ENCODE measurements at regions not wholly inside any gene's neighbourhood (a gene's known extent, or its start where the extent isn't known, plus 50 kb on each side); places are given as distances from the start of the nearest gene placed in this dataset.

GRCh38 chr18:10033016-10033399, 119.2 kb downstream of the VAPA start:
- DNase-seq: no peak

DNA sequence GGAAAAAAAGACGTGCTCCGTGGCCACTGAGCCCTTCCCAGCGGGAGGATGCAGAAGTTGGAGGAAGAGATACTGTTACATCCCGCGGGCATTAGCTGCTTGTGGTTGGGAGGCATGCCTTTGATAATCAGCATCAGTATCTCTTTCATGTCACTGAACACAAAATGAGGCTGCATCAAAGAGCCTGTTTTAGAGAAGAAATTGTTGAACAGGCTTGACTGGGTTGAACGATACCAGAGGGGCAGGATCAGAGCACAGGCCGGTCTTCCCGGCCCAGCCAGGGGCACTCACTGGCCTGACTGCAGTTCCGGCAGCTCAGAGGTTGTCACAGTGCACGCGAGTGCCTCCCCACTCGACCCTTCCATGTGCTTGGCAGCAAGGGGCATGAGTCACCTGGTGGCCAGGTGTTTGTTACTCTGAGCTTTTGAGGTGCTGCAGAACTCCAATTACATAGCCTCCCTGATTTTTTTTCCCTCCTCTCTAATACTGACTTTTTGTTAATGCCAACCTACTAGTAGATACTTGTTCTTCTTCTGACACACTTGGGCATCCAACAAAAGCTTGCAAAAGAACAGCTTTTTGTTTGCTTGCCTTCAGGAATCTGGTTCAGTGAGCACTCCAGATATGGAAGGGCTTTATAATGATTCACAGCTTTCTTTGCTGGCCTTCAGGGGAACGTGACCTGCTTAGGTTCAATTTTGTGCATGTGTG, 121.6 kb downstream of the VAPA start:
- DNase-seq: peak in 1 of 2 experiments; percentile 36

GRCh38 chr18:10036479-10036878, 122.7 kb downstream of the VAPA start:
- no peak for DNase-seq

DNA sequence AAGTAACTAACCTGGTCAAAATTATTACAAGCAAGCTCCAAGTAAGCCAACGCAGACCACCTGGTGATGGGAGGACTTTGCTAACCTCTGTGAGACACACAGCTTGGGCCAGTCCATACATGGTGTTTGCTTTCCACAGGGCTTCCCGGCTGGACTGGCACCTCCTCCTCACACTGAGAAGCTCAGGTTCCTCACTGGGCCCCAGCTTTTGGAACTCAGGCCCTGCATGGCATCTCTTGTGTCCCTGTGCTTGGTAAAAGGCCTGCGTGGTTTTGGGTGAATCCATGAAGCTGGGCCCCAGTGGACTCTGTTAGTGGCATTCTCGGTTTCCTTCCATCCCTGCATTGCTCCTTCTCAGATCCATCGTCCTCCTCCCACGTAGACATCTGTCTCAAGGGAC, 123.4 kb downstream of the VAPA start:
- no peak for DNase-seq

DNA sequence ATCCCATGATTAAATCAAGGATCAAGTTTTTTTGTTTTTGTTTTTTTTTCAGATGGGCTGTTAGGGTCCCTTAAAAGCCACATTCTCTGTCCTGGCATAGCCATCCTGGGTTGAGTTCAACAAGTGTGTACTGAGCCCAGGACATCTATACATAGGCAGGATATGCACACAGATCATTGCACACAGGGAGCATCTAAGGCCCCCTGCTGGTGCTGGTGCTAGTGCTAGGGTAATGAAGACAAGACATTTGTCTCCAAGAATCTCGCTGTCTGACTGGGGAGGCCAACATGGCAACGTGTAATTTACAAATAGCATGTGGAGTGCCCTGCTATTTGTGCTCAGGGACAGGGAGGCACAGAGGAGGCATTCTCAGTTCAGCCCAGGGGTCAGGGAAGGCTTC, 124.5 kb downstream of the VAPA start:
- no peak for DNase-seq

DNA sequence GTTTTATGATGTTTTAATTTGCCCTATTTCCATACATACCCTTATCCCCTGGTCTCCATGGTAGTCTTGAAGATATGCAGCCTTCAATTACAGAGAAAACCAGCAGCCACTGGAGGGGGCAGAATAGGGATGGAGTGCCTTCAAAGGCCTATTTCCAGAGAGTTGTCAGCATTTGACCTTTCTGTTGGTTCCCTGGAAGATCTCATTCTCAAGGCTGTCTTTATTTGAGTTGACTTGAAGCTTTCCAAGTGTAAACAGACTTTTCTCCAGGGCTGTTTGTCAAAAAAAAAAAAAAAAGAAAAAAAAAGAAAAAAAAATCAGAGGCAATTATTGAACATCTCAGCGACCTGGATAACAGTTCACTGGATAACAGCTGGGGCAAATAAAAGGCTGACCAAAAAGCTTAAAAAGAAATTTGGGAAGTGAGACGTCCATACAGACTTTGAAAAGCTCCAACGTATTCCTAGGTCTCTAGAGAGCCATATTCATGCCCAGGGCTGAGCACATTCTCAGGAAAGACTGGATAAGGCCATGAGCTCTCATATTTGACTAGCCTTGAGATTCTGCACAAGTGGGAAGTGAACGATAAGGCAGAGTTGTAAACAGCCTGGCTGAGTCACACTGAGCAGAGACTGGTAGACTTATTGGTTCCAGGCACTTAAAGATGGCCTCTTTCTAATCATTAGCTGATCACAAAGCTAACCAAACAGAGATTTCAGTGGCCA, 126.6 kb downstream of the VAPA start:
- no peak for DNase-seq

DNA sequence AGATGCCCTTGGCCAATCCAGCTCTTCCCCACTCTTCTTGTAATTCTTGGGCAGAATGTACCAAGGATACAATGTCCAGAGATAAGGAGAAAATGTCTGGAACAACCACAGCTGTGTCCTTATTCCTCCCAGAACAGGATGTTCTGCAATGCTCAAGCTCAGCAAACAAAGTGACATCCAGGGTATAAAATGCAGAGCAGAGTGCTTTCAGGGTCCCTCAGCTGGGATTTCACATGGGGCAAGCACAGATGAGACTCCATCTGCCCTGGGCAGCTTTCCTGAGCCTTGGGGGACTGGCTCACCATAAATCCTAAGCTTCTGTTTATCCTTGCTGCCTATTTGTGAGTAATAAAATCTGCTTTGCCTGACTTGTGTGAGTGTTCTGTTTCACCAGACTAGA, 127.4 kb downstream of the VAPA start:
- peak in 1 of 2 experiments; percentile 35 for DNase-seq

- DNase-seq: no peak
Observed at GRCh38 chr18:10042492-10042891, 128.7 kb downstream of the VAPA start.

GRCh38 chr18:10044054-10044453, 130.2 kb downstream of the VAPA start:
- no peak for DNase-seq

- no peak for DNase-seq
Observed at GRCh38 chr18:10045296-10045891, 131.6 kb downstream of the VAPA start.

DNA sequence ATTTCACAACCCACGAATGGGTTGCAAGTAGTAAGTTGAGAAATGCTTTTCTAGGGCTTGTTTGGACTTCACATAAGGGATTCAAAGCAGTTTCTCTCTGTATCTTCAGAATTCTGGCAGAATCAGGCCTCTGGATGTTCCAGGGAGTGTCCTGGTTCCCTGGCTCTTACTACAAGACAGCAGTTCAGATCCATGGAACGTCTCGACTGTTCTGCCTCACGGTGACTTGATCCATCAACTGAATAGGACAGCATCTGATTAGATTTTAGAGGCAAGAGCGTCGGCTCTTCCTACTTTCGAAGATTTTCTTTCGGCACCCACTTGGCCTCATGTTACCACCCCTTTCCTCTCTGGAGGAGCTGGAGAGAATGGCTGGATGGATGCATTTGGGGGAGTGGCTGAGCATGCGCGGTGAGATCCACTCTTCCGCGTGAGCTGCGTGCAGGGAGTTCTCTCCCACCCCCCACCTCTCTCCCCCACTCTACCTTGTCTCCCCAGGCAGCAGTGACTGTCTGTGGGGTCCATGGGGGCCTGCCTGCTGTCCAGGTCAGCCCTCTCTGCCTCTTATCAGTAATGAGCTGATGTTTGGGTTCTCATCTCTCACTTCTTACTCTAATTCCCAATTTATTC, 132.5 kb downstream of the VAPA start:
- DNase-seq: no peak

DNA sequence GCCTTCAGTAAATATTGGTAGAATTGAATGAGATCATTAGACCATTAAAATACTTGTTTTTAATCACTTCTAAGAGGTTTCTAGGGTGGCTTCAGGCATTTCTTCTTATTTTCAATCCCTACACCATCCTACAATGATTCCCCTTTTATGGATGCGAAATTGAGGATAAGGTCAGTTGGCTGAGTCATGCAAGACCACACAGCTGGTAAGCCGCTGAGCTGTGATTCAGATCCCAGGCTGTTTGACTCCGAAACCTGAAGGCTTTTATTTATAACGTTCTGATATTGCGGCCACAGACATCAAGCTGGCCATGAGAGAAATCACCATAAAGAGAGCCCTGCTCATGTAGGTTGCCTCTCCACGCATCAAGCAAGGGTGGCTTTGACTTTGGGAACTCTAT, 133.4 kb downstream of the VAPA start:
- DNase-seq: no peak

- peak in 1 of 2 experiments; percentile 37 for DNase-seq
Observed at GRCh38 chr18:10049747-10050146, 135.9 kb downstream of the VAPA start.

DNA sequence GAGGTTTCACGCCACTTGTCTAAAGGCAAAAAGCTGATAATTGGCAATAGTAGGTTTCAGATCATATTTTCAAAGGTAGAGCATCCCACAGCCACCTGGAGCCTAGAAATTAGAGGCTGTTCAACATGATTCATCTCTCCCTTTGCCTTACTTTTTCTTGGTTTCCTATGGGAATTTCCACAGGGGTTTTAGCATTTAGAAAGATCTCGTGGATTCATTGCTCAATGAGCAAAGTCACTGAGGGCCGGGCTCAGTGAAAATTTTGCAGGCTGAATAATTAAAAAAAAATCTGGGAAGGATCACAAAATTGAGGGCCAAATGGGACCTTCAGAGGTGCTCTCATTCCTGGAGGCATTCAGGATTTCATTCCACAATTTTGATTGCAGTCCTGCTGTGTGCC, 137.1 kb downstream of the VAPA start:
- DNase-seq: no peak

- peak in 1 of 2 experiments; percentile 50 for DNase-seq
Observed at GRCh38 chr18:10051877-10052631, 138.2 kb downstream of the VAPA start.

- DNase-seq: no peak
Observed at GRCh38 chr18:10052871-10053270, 139.1 kb downstream of the VAPA start.

DNA sequence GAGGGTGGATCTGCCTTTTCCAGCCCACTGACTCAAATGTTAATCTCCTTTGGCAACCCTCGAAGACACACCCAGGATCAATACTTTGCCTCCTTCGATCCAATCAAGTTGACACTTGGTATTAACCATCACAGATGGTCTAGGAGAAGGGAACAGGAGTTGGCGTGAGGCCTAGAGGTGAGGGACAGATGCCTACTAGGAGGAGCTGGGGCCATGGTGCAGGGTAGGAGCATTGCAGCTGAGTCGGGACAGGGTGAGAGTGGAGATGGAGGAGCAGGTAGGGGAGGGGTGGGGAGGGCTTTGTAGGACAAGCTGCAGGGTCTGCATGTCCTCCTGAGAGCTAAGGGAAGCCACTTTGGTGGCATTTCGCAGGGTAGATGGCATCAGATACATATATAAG, 140.0 kb downstream of the VAPA start:
- DNase-seq: peak in 1 of 2 experiments; percentile 60

DNA sequence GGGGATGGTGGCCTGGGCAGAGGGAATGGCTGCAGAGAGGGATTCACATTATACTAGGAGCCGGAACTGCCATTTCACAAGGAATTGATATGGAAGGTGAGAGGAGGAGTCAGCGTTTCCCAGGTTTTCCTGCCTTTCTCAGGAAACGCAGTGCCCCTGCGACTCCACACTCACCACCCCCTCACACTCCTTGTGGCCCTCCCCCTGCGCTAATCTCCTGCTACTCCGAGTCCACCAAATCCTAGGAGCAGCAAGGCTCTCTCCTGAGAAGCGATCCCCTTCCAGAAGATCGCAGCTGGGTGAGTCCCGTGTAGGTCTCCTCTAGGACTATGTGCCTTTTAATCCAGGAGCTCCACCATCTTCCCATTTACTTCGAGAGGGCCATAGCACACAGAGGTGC, 140.6 kb downstream of the VAPA start:
- DNase-seq: no peak

GRCh38 chr18:10055125-10055750, 141.4 kb downstream of the VAPA start:
- no peak for DNase-seq

- DNase-seq: no peak
Observed at GRCh38 chr18:10056506-10056905, 142.7 kb downstream of the VAPA start.

GRCh38 chr18:10057401-10057893, 143.6 kb downstream of the VAPA start:
- no peak for DNase-seq

All from NCI-H524 (cell line).